GM12874 (cell line): ENCODE measurements at regions not wholly inside any gene's neighbourhood (a gene's known extent, or its start where the extent isn't known, plus 50 kb on each side); places are given as distances from the start of the nearest gene placed in this dataset.

Experiments used
- TF ChIP-seq, protein P1 (sequence below): IDR thresholded peaks from 2 replicates; pipeline ENCODE4 v1.5.1; 2011; ENCODE audit warnings: low read depth, mild to moderate bottlenecking, control low read depth, low read length, moderate library complexity; ENCODE audit not compliant: insufficient read depth

DNA sequence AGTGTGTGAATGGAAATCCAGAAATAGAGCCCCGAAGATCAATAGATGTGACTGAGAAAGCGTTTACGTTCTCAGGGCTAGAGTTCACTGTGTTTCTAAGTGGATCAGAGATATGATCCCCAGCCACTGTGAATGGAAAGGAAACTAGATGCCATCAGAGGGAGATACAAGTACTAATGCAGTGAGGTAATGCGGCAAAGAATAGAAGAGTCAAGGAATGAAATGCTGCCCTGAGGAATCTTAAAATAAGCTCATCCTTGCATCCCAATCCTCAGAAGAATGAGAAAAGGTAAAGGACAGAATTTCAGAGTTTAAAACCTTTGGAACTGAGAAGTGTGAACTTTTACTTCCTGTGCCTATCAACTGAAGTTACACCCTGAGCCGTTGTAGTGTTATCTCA lies 165.5 kb upstream of the ESRRG start:
- TF ChIP-seq, protein P1, sequence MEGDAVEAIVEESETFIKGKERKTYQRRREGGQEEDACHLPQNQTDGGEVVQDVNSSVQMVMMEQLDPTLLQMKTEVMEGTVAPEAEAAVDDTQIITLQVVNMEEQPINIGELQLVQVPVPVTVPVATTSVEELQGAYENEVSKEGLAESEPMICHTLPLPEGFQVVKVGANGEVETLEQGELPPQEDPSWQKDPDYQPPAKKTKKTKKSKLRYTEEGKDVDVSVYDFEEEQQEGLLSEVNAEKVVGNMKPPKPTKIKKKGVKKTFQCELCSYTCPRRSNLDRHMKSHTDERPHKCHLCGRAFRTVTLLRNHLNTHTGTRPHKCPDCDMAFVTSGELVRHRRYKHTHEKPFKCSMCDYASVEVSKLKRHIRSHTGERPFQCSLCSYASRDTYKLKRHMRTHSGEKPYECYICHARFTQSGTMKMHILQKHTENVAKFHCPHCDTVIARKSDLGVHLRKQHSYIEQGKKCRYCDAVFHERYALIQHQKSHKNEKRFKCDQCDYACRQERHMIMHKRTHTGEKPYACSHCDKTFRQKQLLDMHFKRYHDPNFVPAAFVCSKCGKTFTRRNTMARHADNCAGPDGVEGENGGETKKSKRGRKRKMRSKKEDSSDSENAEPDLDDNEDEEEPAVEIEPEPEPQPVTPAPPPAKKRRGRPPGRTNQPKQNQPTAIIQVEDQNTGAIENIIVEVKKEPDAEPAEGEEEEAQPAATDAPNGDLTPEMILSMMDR = no peak

- TF ChIP-seq, protein P1 = no peak
Measured at GRCh38 chr1:216887032-216887431, 163.8 kb upstream of the ESRRG start.

- TF ChIP-seq, protein P1 = no peak
Measured at GRCh38 chr1:216884614-216885229, 161.5 kb upstream of the ESRRG start.

DNA sequence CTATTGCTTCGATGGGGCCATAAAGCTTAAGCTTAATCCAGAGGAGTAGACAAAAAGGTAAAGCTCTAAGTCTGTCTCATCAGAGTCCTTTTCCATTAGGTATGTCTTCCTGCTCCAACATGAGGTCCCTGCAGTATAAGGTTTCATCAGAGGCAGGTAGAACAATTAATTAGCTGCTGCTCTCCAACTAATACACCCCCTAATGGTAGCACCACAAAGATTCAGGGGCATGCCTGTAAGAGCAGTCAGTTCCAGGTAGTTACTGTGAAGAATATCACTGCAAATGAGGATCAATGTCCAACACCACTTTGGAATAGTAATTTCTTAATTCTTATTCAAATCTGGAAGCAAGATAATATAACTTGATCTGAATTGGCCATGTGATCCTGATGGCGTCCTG lies 160.3 kb upstream of the ESRRG start:
- TF ChIP-seq, protein P1 = no peak

GRCh38 chr1:216881695-216882094 lies 158.5 kb upstream of the ESRRG start:
- TF ChIP-seq, protein P1 = no peak

GRCh38 chr1:216866714-216867113 lies 143.5 kb upstream of the ESRRG start:
- TF ChIP-seq, protein P1 = no peak

- TF ChIP-seq, protein P1 = no peak
Measured at GRCh38 chr1:216855810-216856209, 132.6 kb upstream of the ESRRG start.
